ENCODE measurements at regions not wholly inside any gene's neighbourhood (a gene's known extent, or its start where the extent isn't known, plus 50 kb on each side); places are given as distances from the start of the nearest gene placed in this dataset.

GRCh38 chr6:113381232-113381631, 475.9 kb upstream of the MARCKS start:
- no peak for TF ChIP-seq CTCF (IDR thresholded peaks at IDR 0.05; ENCODE audit: insufficient read depth, low read depth, low read length)
- no peak for DNase-seq (ENCODE audit: low read depth)

GRCh38 chr6:113381959-113382358, 475.2 kb upstream of the MARCKS start:
- TF ChIP-seq CTCF (IDR thresholded peaks at IDR 0.05; ENCODE audit: insufficient read depth, low read depth, low read length) = no peak
- no peak overlapping the region for H3K4me3 ChIP-seq (ENCODE audit: low read depth, low read length)
- peak; percentile 50 for DNase-seq (ENCODE audit: low read depth)

More at GRCh38 chr6:113381232-113381631, 475.9 kb upstream of the MARCKS start:
- no peak overlapping the region for H3K4me3 ChIP-seq (ENCODE audit: low read depth, low read length)

GRCh38 chr6:113383701-113384100, 473.4 kb upstream of the MARCKS start:
- no peak for DNase-seq (ENCODE audit: low read depth)
- no peak for TF ChIP-seq CTCF (IDR thresholded peaks at IDR 0.05; ENCODE audit: insufficient read depth, low read depth, low read length)
- no peak overlapping the region for H3K4me3 ChIP-seq (ENCODE audit: low read depth, low read length)

- no peak overlapping the region for H3K4me3 ChIP-seq (ENCODE audit: low read depth, low read length)
- no peak for TF ChIP-seq CTCF (IDR thresholded peaks at IDR 0.05; ENCODE audit: insufficient read depth, low read depth, low read length)
- DNase-seq (ENCODE audit: low read depth) = no peak
Measured at GRCh38 chr6:113385020-113385431, 472.1 kb upstream of the MARCKS start.

GRCh38 chr6:113388996-113389395, 468.1 kb upstream of the MARCKS start:
- no peak for TF ChIP-seq CTCF (IDR thresholded peaks at IDR 0.05; ENCODE audit: insufficient read depth, low read depth, low read length)
- no peak overlapping the region for H3K4me3 ChIP-seq (ENCODE audit: low read depth, low read length)
- no peak for DNase-seq (ENCODE audit: low read depth)

- H3K4me3 ChIP-seq (ENCODE audit: low read depth, low read length) = no peak overlapping the region
- no peak for TF ChIP-seq CTCF (IDR thresholded peaks at IDR 0.05; ENCODE audit: insufficient read depth, low read depth, low read length)
- no peak for DNase-seq (ENCODE audit: low read depth)
Measured at GRCh38 chr6:113392551-113393055, 464.5 kb upstream of the MARCKS start.

GRCh38 chr6:113394216-113394615, 462.9 kb upstream of the MARCKS start:
- H3K4me3 ChIP-seq (ENCODE audit: low read depth, low read length) = no peak overlapping the region
- TF ChIP-seq CTCF (IDR thresholded peaks at IDR 0.05; ENCODE audit: insufficient read depth, low read depth, low read length) = no peak
- DNase-seq (ENCODE audit: low read depth) = no peak

Measured in fibroblast of villous mesenchyme (primary cell).